ENCODE measurements at regions not wholly inside any gene's neighbourhood (a gene's known extent, or its start where the extent isn't known, plus 50 kb on each side); places are given as distances from the start of the nearest gene placed in this dataset.

DNA sequence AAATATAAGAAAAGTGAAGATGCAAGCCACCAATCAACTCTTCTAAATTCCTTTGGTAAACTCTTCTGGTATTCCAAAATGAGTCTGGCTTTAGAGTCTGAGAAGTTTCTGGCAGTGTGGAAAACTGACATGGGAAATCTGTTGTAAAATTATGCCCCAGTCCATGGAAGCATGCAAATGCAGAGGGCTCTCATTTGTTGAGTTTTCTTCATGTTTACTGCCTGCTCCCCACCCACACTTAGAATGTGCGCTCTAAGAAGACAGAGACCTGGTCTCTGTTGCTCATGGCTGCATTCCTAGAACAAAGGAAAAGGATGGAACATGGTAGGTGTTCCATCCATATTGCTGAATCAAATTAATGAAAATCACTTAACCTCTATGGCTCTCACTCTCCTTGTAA, 411.8 kb upstream of the PDZRN3 start:
- TF ChIP-seq, protein P1, sequence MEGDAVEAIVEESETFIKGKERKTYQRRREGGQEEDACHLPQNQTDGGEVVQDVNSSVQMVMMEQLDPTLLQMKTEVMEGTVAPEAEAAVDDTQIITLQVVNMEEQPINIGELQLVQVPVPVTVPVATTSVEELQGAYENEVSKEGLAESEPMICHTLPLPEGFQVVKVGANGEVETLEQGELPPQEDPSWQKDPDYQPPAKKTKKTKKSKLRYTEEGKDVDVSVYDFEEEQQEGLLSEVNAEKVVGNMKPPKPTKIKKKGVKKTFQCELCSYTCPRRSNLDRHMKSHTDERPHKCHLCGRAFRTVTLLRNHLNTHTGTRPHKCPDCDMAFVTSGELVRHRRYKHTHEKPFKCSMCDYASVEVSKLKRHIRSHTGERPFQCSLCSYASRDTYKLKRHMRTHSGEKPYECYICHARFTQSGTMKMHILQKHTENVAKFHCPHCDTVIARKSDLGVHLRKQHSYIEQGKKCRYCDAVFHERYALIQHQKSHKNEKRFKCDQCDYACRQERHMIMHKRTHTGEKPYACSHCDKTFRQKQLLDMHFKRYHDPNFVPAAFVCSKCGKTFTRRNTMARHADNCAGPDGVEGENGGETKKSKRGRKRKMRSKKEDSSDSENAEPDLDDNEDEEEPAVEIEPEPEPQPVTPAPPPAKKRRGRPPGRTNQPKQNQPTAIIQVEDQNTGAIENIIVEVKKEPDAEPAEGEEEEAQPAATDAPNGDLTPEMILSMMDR (conservative IDR thresholded peaks at IDR 0.05 in 1 of 2, IDR thresholded peaks at IDR 0.05 in 1 of 2; ENCODE audit: extremely low read depth in 1 of 2, insufficient read depth in 1 of 2, low read depth in 1 of 2, low read length in 2 of 2) = no peak
- TF ChIP-seq EZH2 (IDR thresholded peaks at IDR 0.05; ENCODE audit: borderline replicate concordance, low read length) = no peak
